Activated CD4-positive, CD25-positive, alpha-beta regulatory T cell (primary cell): ENCODE measurements at regions not wholly inside any gene's neighbourhood (a gene's known extent, or its start where the extent isn't known, plus 50 kb on each side); places are given as distances from the start of the nearest gene placed in this dataset.

Experiments
- DNase-seq, 4 experiments: peaks; one replicate each; lab custom pipeline; 2025; lab: John Stamatoyannopoulos, UW

- DNase-seq, result no peak
Observed at GRCh38 chr9:113787871-113788270, 88.2 kb upstream of the ZNF618 start.

- no peak for DNase-seq
Observed at GRCh38 chr9:113788616-113789330, 87.3 kb upstream of the ZNF618 start.

- DNase-seq, result no peak
Observed at GRCh38 chr9:113790093-113790492, 86.0 kb upstream of the ZNF618 start.

- no peak for DNase-seq
Observed at GRCh38 chr9:113793558-113793957, 82.6 kb upstream of the ZNF618 start.

GRCh38 chr9:113794721-113795120 lies 81.4 kb upstream of the ZNF618 start:
- DNase-seq, result no peak

GRCh38 chr9:113795811-113796392 lies 80.2 kb upstream of the ZNF618 start:
- no peak for DNase-seq

- DNase-seq, result no peak
Observed at GRCh38 chr9:113796646-113797426, 79.3 kb upstream of the ZNF618 start.

GRCh38 chr9:113798062-113799030 lies 77.8 kb upstream of the ZNF618 start:
- no peak for DNase-seq

GRCh38 chr9:113800276-113800675 lies 75.8 kb upstream of the ZNF618 start:
- DNase-seq, result no peak

- no peak for DNase-seq
Observed at GRCh38 chr9:113803811-113804589, 72.1 kb upstream of the ZNF618 start.

GRCh38 chr9:113805486-113806132 lies 70.5 kb upstream of the ZNF618 start:
- no peak for DNase-seq

GRCh38 chr9:113807173-113808061 lies 68.7 kb upstream of the ZNF618 start:
- no peak for DNase-seq

- DNase-seq, result no peak
Observed at GRCh38 chr9:113808391-113809358, 67.4 kb upstream of the ZNF618 start.

GRCh38 chr9:113817171-113817570 lies 58.9 kb upstream of the ZNF618 start:
- no peak for DNase-seq

- DNase-seq, result no peak
Observed at GRCh38 chr9:113818391-113818790, 57.7 kb upstream of the ZNF618 start.

GRCh38 chr9:113822315-113822714 lies 53.8 kb upstream of the ZNF618 start:
- no peak for DNase-seq

- DNase-seq, result no peak
Observed at GRCh38 chr9:113823421-113823820, 52.7 kb upstream of the ZNF618 start.
